GM23248 (cell line): ENCODE measurements at regions not wholly inside any gene's neighbourhood (a gene's known extent, or its start where the extent isn't known, plus 50 kb on each side); places are given as distances from the start of the nearest gene placed in this dataset.

Source experiments
- DNase-seq: peaks from one replicate; pipeline ENCODE4 v3.0.0-alpha.2; 2015
- H2AFZ ChIP-seq: fragments of 200-600 bp; sonication (generic); 2 replicates; pipeline ENCODE4 v1.6.1; 2016; ENCODE audit warnings: antibody characterized with exemption
- H3F3A ChIP-seq: fragments of 200-600 bp; sonication (generic); 2 replicates; pipeline ENCODE4 v1.6.1; 2016; ENCODE audit warnings: mild to moderate bottlenecking, antibody characterized with exemption, mixed run types; ENCODE audit not compliant: insufficient read depth
- H3K27ac ChIP-seq: fragments of 200-600 bp; sonication (generic); 2 replicates; pipeline ENCODE4 v1.5.1; 2016; ENCODE audit warnings: mild to moderate bottlenecking
- H3K27me3 ChIP-seq: fragments of 200-600 bp; sonication (generic); replicated peaks from 2 replicates; pipeline ENCODE4 v1.6.1; 2016; ENCODE audit warnings: mild to moderate bottlenecking; ENCODE audit not compliant: insufficient read depth
- H3K36me3 ChIP-seq: fragments of 200-600 bp; sonication (generic); 2 replicates; pipeline ENCODE4 v1.6.1; 2016; ENCODE audit warnings: low read depth, mild to moderate bottlenecking
- H3K4me1 ChIP-seq: fragments of 200-600 bp; sonication (generic); 2 replicates; pipeline ENCODE4 v1.6.1; 2016; ENCODE audit warnings: mild to moderate bottlenecking; ENCODE audit not compliant: insufficient read depth
- H3K4me2 ChIP-seq: fragments of 200-600 bp; sonication (generic); one replicate; pipeline ENCODE4 v1.6.1; 2016; ENCODE audit warnings: mild to moderate bottlenecking; ENCODE audit not compliant: unreplicated experiment
- H3K4me3 ChIP-seq: fragments of 200-600 bp; sonication (generic); 2 replicates; pipeline ENCODE4 v1.5.1; 2016; ENCODE audit warnings: mild to moderate bottlenecking
- H3K79me2 ChIP-seq: fragments of 200-600 bp; sonication (generic); 2 replicates; pipeline ENCODE4 v1.6.1; 2016; ENCODE audit warnings: mild to moderate bottlenecking; ENCODE audit not compliant: insufficient read depth
- H3K9ac ChIP-seq: fragments of 200-600 bp; sonication (generic); 2 replicates; pipeline ENCODE4 v1.6.1; 2016; ENCODE audit warnings: mild to moderate bottlenecking
- H3K9me2 ChIP-seq: fragments of 200-600 bp; sonication (generic); 2 replicates; pipeline ENCODE4 v1.6.1; 2016; ENCODE audit warnings: mixed run types, mild to moderate bottlenecking, moderate library complexity; ENCODE audit not compliant: insufficient read depth
- H3K9me3 ChIP-seq: fragments of 200-600 bp; sonication (generic); one replicate; pipeline ENCODE4 v1.6.1; 2017; ENCODE audit warnings: low read depth
- H4K20me1 ChIP-seq: fragments of 200-600 bp; sonication (generic); 2 replicates; pipeline ENCODE4 v1.6.0; 2016; ENCODE audit not compliant: insufficient read depth
- EZH2 ChIP-seq: fragments of 200-600 bp; sonication (generic); IDR thresholded peaks from 2 replicates; pipeline ENCODE4 v1.6.1; 2018; ENCODE audit warnings: antibody characterized with exemption, mild to moderate bottlenecking; ENCODE audit not compliant: insufficient read depth, poor library complexity, severe bottlenecking
- EZH2phosphoT487 ChIP-seq: fragments of 200-600 bp; sonication (generic); IDR thresholded peaks from 2 replicates; pipeline ENCODE4 v1.6.1; 2018; ENCODE audit warnings: antibody characterized with exemption, moderate library complexity, mild to moderate bottlenecking, low read depth; ENCODE audit not compliant: insufficient read depth
- WGBS, 2 experiments: methylation state at CpG; one replicate each; pipeline ENCODE4 v1.1.6; 2015 to 2017; ENCODE audit warnings: low lambda C conversion rate in 2 of 2, low coverage in 1 of 2; ENCODE audit errors: missing lambda C conversion rate in 2 of 2; 5-methylcytosine and 5-hydroxymethylcytosine counted together
- in situ Hi-C: fragments of 300-500 bp; cut with MboI; formaldehyde crosslinking; loops from 2 replicates; pipeline ENCODE4 v1.15.0; 2020

DNA sequence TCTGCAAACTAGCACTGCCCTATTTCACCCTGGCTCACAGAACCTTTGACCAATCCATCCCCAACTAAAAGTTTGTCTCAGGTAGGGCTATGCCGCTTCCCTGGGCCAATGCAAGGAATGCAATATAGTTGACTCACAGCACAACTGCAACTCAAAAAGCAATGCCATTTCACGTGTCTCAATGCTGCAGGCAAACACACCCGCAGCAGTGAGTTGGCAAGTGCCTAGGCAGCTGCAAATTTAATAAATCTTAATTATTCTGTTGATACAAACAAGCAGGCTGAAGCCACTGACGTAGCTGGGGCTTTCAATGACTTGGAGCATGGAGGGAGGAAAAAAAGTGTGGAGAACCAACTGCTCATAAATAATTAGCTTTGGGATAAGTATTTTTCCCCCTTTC, 87.9 kb downstream of the SYNE3 start:
- Histone ChIP-seq H3K9ac (no peak overlapping the region), H3K4me1 (no peaks in the 10 kb centered on the region), H4K20me1 (no peaks in the 10 kb centered on the region), H3K27ac (no peak overlapping the region), H3K4me3 (no peak overlapping the region), H2AFZ (no peak overlapping the region), H3K4me2 (no peak overlapping the region), H3F3A (no peaks in the 10 kb centered on the region), H3K36me3 (no peaks in the 10 kb centered on the region), H3K9me3 (no peaks in the 10 kb centered on the region), H3K9me2 (no peaks in the 10 kb centered on the region), H3K27me3 (no peaks in the 10 kb centered on the region), H3K79me2 (no peaks in the 10 kb centered on the region)
- 76 to 84% methylated on average over 4 of the region's 4 CpGs for WGBS, 2 experiments
- DNase-seq = no peak
- in situ Hi-C loops = loop anchor here (25.0 kb wide), 1 partner anchor 559 kb away; no protein-coding TSS in a partner anchor
- no peak for TF ChIP-seq EZH2
- TF ChIP-seq EZH2phosphoT487 = no peak

DNA sequence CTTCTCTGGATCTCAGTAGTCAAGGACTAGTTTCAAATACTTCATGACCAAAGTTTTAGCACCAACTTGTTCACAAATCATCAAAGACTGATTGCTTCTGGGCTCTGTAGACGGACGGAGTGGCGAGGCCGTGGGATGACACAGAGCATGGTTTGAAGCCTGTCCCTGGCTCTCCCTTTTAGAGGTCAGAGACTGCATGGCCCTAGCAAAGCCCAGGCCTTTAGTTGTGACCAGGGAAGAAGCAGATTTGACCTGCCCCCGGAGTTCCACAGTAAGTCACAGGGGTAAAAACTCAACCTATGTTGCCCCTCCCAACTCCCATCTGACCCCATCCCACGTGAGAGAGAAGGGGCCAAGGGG, 90.4 kb downstream of the SYNE3 start:
- no peak overlapping the region for H3K9ac ChIP-seq
- H3K79me2 ChIP-seq = no peaks in the 10 kb centered on the region
- no peak overlapping the region for H3K27ac ChIP-seq
- H3K4me1 ChIP-seq = no peaks in the 10 kb centered on the region
- 80 to 83% methylated on average over 6 of the region's 6 CpGs for WGBS, 2 experiments
- H3K4me2 ChIP-seq = no peak overlapping the region
- no peaks in the 10 kb centered on the region for H3K27me3 ChIP-seq
- H3K4me3 ChIP-seq = no peak overlapping the region
- H4K20me1 ChIP-seq = no peaks in the 10 kb centered on the region
- H3K36me3 ChIP-seq = no peaks in the 10 kb centered on the region
- H3K9me3 ChIP-seq = no peaks in the 10 kb centered on the region
- in situ Hi-C loops = loop anchor here (25.0 kb wide), 1 partner anchor 561 kb away; no protein-coding TSS in a partner anchor
- DNase-seq = no peak
- TF ChIP-seq EZH2 (no peak), EZH2phosphoT487 (no peak)
- H2AFZ ChIP-seq = no peak overlapping the region
- no peaks in the 10 kb centered on the region for H3K9me2 ChIP-seq
- no peaks in the 10 kb centered on the region for H3F3A ChIP-seq

DNA sequence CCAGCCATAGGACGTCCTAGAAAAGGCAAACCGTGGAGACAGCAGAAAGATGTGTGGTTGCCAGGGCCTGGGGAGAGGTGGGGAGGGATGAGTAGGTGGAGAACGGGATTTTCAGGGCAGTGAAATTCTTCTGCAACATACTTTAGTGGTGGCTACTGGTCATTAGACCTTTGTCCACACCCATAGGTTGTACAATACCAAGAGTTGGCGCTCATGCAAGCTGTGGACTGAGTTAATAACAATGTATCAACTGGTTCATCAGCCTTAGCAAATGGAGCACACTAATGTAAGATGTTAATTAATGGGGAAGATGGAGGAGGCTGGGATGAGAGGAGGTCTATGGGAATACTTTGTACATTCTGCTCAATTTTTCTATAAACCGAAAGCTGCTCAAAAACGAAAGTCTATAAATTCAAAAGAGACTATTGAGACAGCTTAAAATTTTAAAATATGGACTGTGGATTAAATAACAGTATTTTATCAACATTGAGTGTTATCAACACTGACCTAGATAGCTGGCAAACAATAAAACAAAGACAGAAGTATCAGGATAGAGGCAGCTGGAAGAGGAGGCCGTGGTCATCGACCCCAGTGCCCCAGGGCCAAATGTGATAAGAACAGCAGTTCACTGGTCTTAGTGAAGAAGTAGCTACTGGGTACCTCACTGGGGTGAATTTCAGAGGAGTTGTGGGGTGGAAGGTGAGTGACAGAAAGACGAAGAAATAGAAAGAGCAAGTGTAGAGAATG, 90.9 kb downstream of the SYNE3 start:
- no peak overlapping the region for H3K4me2 ChIP-seq
- no peaks in the 10 kb centered on the region for H3K4me1 ChIP-seq
- in situ Hi-C loops = loop anchor here (25.0 kb wide), 1 partner anchor 562 kb away; no protein-coding TSS in a partner anchor
- no peaks in the 10 kb centered on the region for H3K9me2 ChIP-seq
- TF ChIP-seq EZH2 (no peak), EZH2phosphoT487 (no peak)
- DNase-seq = no peak
- no peaks in the 10 kb centered on the region for H3K27me3 ChIP-seq
- H3K9ac ChIP-seq = no peak overlapping the region
- H3K9me3 ChIP-seq = no peaks in the 10 kb centered on the region
- no peak overlapping the region for H3K4me3 ChIP-seq
- H3K27ac ChIP-seq = no peak overlapping the region
- H3K79me2 ChIP-seq = no peaks in the 10 kb centered on the region
- no peaks in the 10 kb centered on the region for H3K36me3 ChIP-seq
- H2AFZ ChIP-seq = no peak overlapping the region
- no peaks in the 10 kb centered on the region for H3F3A ChIP-seq
- H4K20me1 ChIP-seq = no peaks in the 10 kb centered on the region
- WGBS, 2 experiments = 83 to 89% methylated on average over 9 of the region's 9 CpGs

DNA sequence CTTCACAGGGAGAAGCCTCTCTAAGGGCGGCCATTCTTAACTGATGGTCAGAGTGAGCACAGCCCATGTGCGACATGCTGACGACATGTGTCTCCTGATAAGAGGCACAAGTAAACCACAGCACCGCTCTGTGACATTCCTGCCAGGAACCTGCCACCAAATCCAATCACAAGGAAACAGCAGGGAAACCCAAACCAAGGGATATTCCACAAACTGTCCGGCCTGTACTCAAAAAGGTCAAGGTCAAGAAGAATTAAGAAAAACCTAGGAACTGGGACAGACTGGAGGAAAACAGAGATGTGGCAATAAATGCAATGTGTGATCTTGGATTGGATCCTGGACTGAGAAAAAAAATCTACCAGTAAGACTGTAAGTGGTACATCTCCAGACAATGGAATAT, 91.9 kb downstream of the SYNE3 start:
- Histone ChIP-seq H4K20me1 (no peaks in the 10 kb centered on the region), H3K4me2 (no peak overlapping the region), H3K9ac (no peak overlapping the region), H3F3A (no peaks in the 10 kb centered on the region), H3K4me3 (no peak overlapping the region), H3K27ac (no peak overlapping the region), H3K27me3 (no peaks in the 10 kb centered on the region), H3K36me3 (no peaks in the 10 kb centered on the region), H3K9me3 (no peaks in the 10 kb centered on the region), H2AFZ (no peak overlapping the region), H3K4me1 (no peaks in the 10 kb centered on the region), H3K9me2 (no peaks in the 10 kb centered on the region), H3K79me2 (no peaks in the 10 kb centered on the region)
- in situ Hi-C loops = no loop called here
- WGBS, 2 experiments = 84 to 89% methylated on average over 5 of the region's 5 CpGs
- no peak for TF ChIP-seq EZH2phosphoT487
- no peak for TF ChIP-seq EZH2
- DNase-seq = peak; percentile 31
